K562 (cell line): ENCODE measurements at regions not wholly inside any gene's neighbourhood (a gene's known extent, or its start where the extent isn't known, plus 50 kb on each side); places are given as distances from the start of the nearest gene placed in this dataset.

ENCODE experiments used
- ATAC-seq: fragments of 200-7000 bp; cut with Tn5 transposase; 3 replicates; pipeline ENCODE4 v1.9.1; 2020; ENCODE audit warnings: moderate library complexity
- BruUV-seq: library from RNA; stranded (reverse); fragments of 400-500 nt; replicated peaks from 2 replicates; lab custom pipeline; 2021; lab: Mats Ljungman, UMichigan
- CTCF ChIA-PET: fragments of 300-600 bp; formaldehyde crosslinking; extraction: SDS; loops from one replicate; lab custom pipeline; 2021; ENCODE audit warnings: low intra/inter-chr PET ratio; lab: Yijun Ruan, JAX
- POLR2A ChIA-PET: fragments of 300-600, 350-650 bp; sonication (Branson Sonifier 250); formaldehyde crosslinking; extraction: SDS; loops from one replicate; lab custom pipeline; 2021; ENCODE audit warnings: antibody characterized with exemption, inconsistent platforms; lab: Yijun Ruan, JAX
- DNase-seq, 4 experiments: peaks; one replicate each; pipeline versions ENCODE4 v3.0.0 to v3.0.0-alpha.2; 2011 to 2018; ENCODE audit warnings: low spot score in 3 of 4, mixed read lengths in 3 of 4; ENCODE audit errors: extremely low read depth in 1 of 4
- FAIRE-seq: peaks from 2 replicates; lab custom pipeline; 2011; peaks lifted over from hg19 to GRCh38; lab: Jason Lieb, UNC
- H2AFZ ChIP-seq: 2 replicates; pipeline ENCODE4 v1.6.0; 2011; ENCODE audit warnings: low read depth, low read length, control low read depth, inconsistent platforms
- H3K27ac ChIP-seq: fragments of 200-600 bp; 3 replicates; pipeline ENCODE4 v1.8.0; 2011; ENCODE audit warnings: low read depth, mild to moderate bottlenecking, control low read depth, inconsistent platforms, low read length, moderate library complexity, mixed read lengths; ENCODE audit errors: extremely low read depth
- H3K27me3 ChIP-seq, 2 experiments: fragments of 300-600 bp in 1 of 2; 2 replicates in 1 of 2; 3 replicates in 1 of 2; pipeline versions ENCODE4 v1.6.0 to v1.8.0; 2011; ENCODE audit warnings: inconsistent platforms in 2 of 2, low read length in 2 of 2, mild to moderate bottlenecking in 1 of 2, mixed read lengths in 1 of 2, moderate library complexity in 1 of 2; ENCODE audit not compliant: control insufficient read depth in 2 of 2, insufficient read depth in 2 of 2
- H3K36me3 ChIP-seq: fragments of 300-600 bp; 3 replicates; pipeline ENCODE4 v1.8.0; 2011; ENCODE audit warnings: mild to moderate bottlenecking, low read length, inconsistent platforms; ENCODE audit not compliant: control insufficient read depth, insufficient read depth
- H3K4me1 ChIP-seq, 2 experiments: fragments of 200-600 bp in 1 of 2; replicated peaks in 1 of 2; 2 replicates in 1 of 2; 3 replicates in 1 of 2; pipeline versions ENCODE4 v1.5.1 to v1.8.0; 2011; ENCODE audit warnings: inconsistent platforms in 2 of 2, low read length in 2 of 2, mild to moderate bottlenecking in 1 of 2, mixed read lengths in 1 of 2, moderate library complexity in 1 of 2; ENCODE audit not compliant: control insufficient read depth in 2 of 2, insufficient read depth in 2 of 2
- H3K4me2 ChIP-seq: 2 replicates; pipeline ENCODE4 v1.6.1; 2011; ENCODE audit warnings: low read length, control low read depth, inconsistent platforms, mixed read lengths; ENCODE audit not compliant: insufficient read depth
- H3K4me3 ChIP-seq: fragments of 200-600 bp; sonication (generic), shearing (Covaris generic); 2 replicates; pipeline ENCODE4 v1.5.1; 2016; ENCODE audit warnings: control low read depth, inconsistent platforms
- H3K79me2 ChIP-seq: fragments of 200-600 bp; 3 replicates; pipeline ENCODE4 v1.8.0; 2011; ENCODE audit warnings: low read length, inconsistent platforms; ENCODE audit not compliant: control insufficient read depth, insufficient read depth
- H3K9ac ChIP-seq, 2 experiments: 2 replicates each; pipeline versions ENCODE4 v1.6.0 to v1.6.1; 2011; ENCODE audit warnings: low read depth in 2 of 2, low read length in 2 of 2, control low read depth in 1 of 2, inconsistent platforms in 1 of 2, mild to moderate bottlenecking in 1 of 2, mixed read lengths in 1 of 2; ENCODE audit not compliant: insufficient read depth in 1 of 2
- H3K9me1 ChIP-seq: one replicate; pipeline ENCODE4 v1.6.0; 2011; ENCODE audit warnings: inconsistent platforms, mild to moderate bottlenecking, low read length, moderate library complexity; ENCODE audit not compliant: control insufficient read depth, insufficient read depth
- H3K9me3 ChIP-seq: replicated peaks from 2 replicates; pipeline ENCODE4 v1.5.1; 2011; ENCODE audit warnings: low read depth, low read length, inconsistent platforms; ENCODE audit not compliant: control insufficient read depth, insufficient read depth
- H4K20me1 ChIP-seq: replicated peaks from 2 replicates; pipeline ENCODE4 v1.6.1; 2011; ENCODE audit warnings: low read length, inconsistent platforms, mixed read lengths; ENCODE audit not compliant: control insufficient read depth, insufficient read depth
- EHMT2 ChIP-seq: fragments of 450-650 bp; IDR thresholded peaks from 2 replicates; pipeline ENCODE4 v1.6.1; 2018; ENCODE audit warnings: antibody characterized with exemption
- ELF4 ChIP-seq: fragments of 450-650 bp; formaldehyde crosslinking; IDR thresholded peaks from 2 replicates; pipeline ENCODE4 v1.4.0; 2022; ENCODE audit warnings: missing genetic modification characterization
- GABPA ChIP-seq: fragments of 200-800 bp; sonication (Bioruptor generic); conservative IDR thresholded peaks from 2 replicates; pipeline ENCODE4 v1.6.1; 2016; ENCODE audit warnings: low read depth, missing genetic modification characterization, missing compliant biosample characterization
- HNRNPUL1 ChIP-seq: fragments of 200-400 bp; formaldehyde crosslinking; IDR thresholded peaks from 2 replicates; pipeline ENCODE4 v1.6.1; 2017; ENCODE audit warnings: low read length
- MAFG ChIP-seq: fragments of 450-650 bp; conservative IDR thresholded peaks from 2 replicates; pipeline ENCODE4 v1.6.1; 2016; ENCODE audit warnings: missing genetic modification characterization, missing compliant biosample characterization
- MIER1 ChIP-seq: fragments of 450-650 bp; IDR thresholded peaks from 2 replicates; pipeline ENCODE4 v1.6.1; 2016; ENCODE audit warnings: antibody characterized with exemption, mild to moderate bottlenecking, low read depth
- MXI1 ChIP-seq: IDR thresholded peaks from 2 replicates; pipeline ENCODE4 v1.6.1; 2011; ENCODE audit warnings: low read depth, mild to moderate bottlenecking, improper control_type of control experiment, low read length
- NUFIP1 ChIP-seq: fragments of 450-650 bp; IDR thresholded peaks from 2 replicates; pipeline ENCODE4 v1.6.1; 2018; ENCODE audit not compliant: partially characterized antibody
- PHTF2 ChIP-seq: fragments of 250-450 bp; sonication (Bioruptor Pico); IDR thresholded peaks from 2 replicates; pipeline ENCODE4 v1.5.0; 2021; ENCODE audit warnings: mild to moderate bottlenecking
- SIX5 ChIP-seq, 2 experiments: IDR thresholded peaks; 2 replicates each; pipeline ENCODE4 v1.6.1; 2011; ENCODE audit warnings: low read length in 2 of 2, borderline replicate concordance in 1 of 2, low read depth in 1 of 2, mild to moderate bottlenecking in 1 of 2, moderate library complexity in 1 of 2; ENCODE audit not compliant: insufficient read depth in 1 of 2
- SREBF2 ChIP-seq: sonication (generic); formaldehyde crosslinking; IDR thresholded peaks from 2 replicates; pipeline ENCODE4 v1.4.0; 2020; ENCODE audit warnings: mild to moderate bottlenecking, missing genetic modification reagents
- ZBTB2 ChIP-seq: fragments of 450-650 bp; IDR thresholded peaks from 2 replicates; pipeline ENCODE4 v1.6.1; 2016; ENCODE audit warnings: antibody characterized with exemption
- ZC3H8 ChIP-seq: fragments of 450-650 bp; IDR thresholded peaks from 2 replicates; pipeline ENCODE4 v1.6.1; 2017
- ZNF175 ChIP-seq: fragments of 200-800 bp; sonication (Bioruptor generic); IDR thresholded peaks from 2 replicates; pipeline ENCODE4 v1.6.1; 2016; ENCODE audit warnings: low read depth, mild to moderate bottlenecking, missing genetic modification characterization, missing compliant biosample characterization
- ZNF280A ChIP-seq: fragments of 450-650 bp; IDR thresholded peaks from 2 replicates; pipeline ENCODE4 v1.6.1; 2018; ENCODE audit warnings: mild to moderate bottlenecking, low read depth; ENCODE audit not compliant: partially characterized antibody
- ZNF766 ChIP-seq: fragments of 200-800 bp; sonication (Bioruptor generic); conservative IDR thresholded peaks from 2 replicates; pipeline ENCODE4 v1.6.1; 2016; ENCODE audit warnings: missing genetic modification characterization, missing compliant biosample characterization
- ZNF77 ChIP-seq: fragments of 250-450 bp; sonication (Bioruptor Pico); IDR thresholded peaks from 2 replicates; pipeline ENCODE4 v1.5.0; 2020
- WGBS: fragments of 100-300 bp; shearing (Covaris generic); methylation state at CpG from one replicate; pipeline ENCODE4 v1.1.6; 2016; ENCODE audit warnings: low coverage, mixed read lengths; ENCODE audit not compliant: insufficient coverage; ENCODE audit errors: missing lambda C conversion rate; 5-methylcytosine and 5-hydroxymethylcytosine counted together
- in situ Hi-C: fragments of 300-500 bp; cut with MboI; formaldehyde crosslinking; loops from 4 replicates; pipeline ENCODE4 v1.15.0; 2018; ENCODE audit warnings: inconsistent platforms, mixed read lengths
- intact Hi-C: fragments of 100-400 bp; cut with micrococcal nuclease; formaldehyde crosslinking; loops from 2 replicates; pipeline ENCODE4 v1.14.2; 2022

- no peak overlapping the region for H3K4me3 ChIP-seq
- ChIA-PET CTCF (no interaction called here), POLR2A (no interaction called here)
- no peaks in the 10 kb centered on the region for H4K20me1 ChIP-seq
- in situ Hi-C loops = no loop called here
- H3K36me3 ChIP-seq = no peaks in the 10 kb centered on the region
- DNase-seq = no peak
- no peaks in the 10 kb centered on the region for H3K4me1 ChIP-seq
- no peaks in the 10 kb centered on the region for H3K79me2 ChIP-seq
- no peak overlapping the region for H3K4me2 ChIP-seq
- 0% methylated on average over 1 of the region's 1 CpG for WGBS
- no peaks in the 10 kb centered on the region for H3K27me3 ChIP-seq
- BruUV-seq = no TSS peak
- H3K27ac ChIP-seq = no peak overlapping the region
- intact Hi-C loops = no loop called here
- no peak for ATAC-seq
- H3K9ac ChIP-seq = no peak overlapping the region
- H3K9me1 ChIP-seq = no peaks in the 10 kb centered on the region
- no peak for FAIRE-seq
- TF ChIP-seq SREBF2 (CRISPR knock-in tag) (no peak), PHTF2 (CRISPR knock-in tag) (no peak), MXI1 (no peak), ZC3H8 (no peak), ZNF175 (CRISPR knock-in tag) (no peak), GABPA (tag) (no peak), SIX5 (IDR thresholded peaks at IDR 0.05; ENCODE audit: borderline replicate concordance in 1 of 2, insufficient read depth in 1 of 2, low read depth in 1 of 2, low read length in 2 of 2) (no peak), MAFG (tag) (no peak), ZBTB2 (no peak), MIER1 (no peak), EHMT2 (no peak), ZNF280A (no peak), ZNF77 (CRISPR knock-in tag) (no peak), HNRNPUL1 (no peak), NUFIP1 (no peak), ELF4 (CRISPR knock-in tag) (no peak), ZNF766 (CRISPR knock-in tag) (no peak)
- H2AFZ ChIP-seq = no peak overlapping the region
- no peaks in the 10 kb centered on the region for H3K9me3 ChIP-seq
Measured at GRCh38 chr3:56870436-56870835, 68.7 kb upstream of the ARHGEF3 start.
